ENCODE measurements at regions not wholly inside any gene's neighbourhood (a gene's known extent, or its start where the extent isn't known, plus 50 kb on each side); places are given as distances from the start of the nearest gene placed in this dataset.

GRCh38 chr9:104991144-104991953 lies 63.4 kb upstream of the ABCA1 start:
- no peaks in the 10 kb centered on the region for H3K9me1 ChIP-seq (ENCODE audit: control insufficient read depth, insufficient read depth, low read length)
- peak overlapping the region; percentile 68; the same call in 2 of the 3 replicates for H3K27ac ChIP-seq (ENCODE audit: extremely low read depth, low read depth, low read length)
- H3K4me1 ChIP-seq (replicated peaks in 1 of 2; ENCODE audit: control insufficient read depth in 2 of 2, insufficient read depth in 2 of 2, low read length in 2 of 2), result peaks cover 15 to 16% of the 10 kb centered on the region in 2 experiments
- WGBS (ENCODE audit: insufficient coverage, low coverage, missing lambda C conversion rate), result 1% methylated on average over 60 of the region's 63 CpGs
- H3K4me3 ChIP-seq, result peak overlapping the region; percentile 48
- peak overlapping the region; percentile 99 for H2AFZ ChIP-seq (ENCODE audit: low read depth, low read length)
- peaks cover 0 to 4% of the 10 kb centered on the region in 2 experiments; a peak in 1 of 5 replicates for H3K27me3 ChIP-seq (ENCODE audit: control insufficient read depth in 2 of 2, insufficient read depth in 2 of 2, low read length in 2 of 2)
- ChIA-PET POLR2A (interaction anchor here (0.6 to 1.2 kb wide), 3 partner anchors 21 to 134 kb away, joined by 3 read pairs; no protein-coding TSS in a partner anchor), CTCF (ENCODE audit: low intra/inter-chr PET ratio) (no interaction called here)
- H3K79me2 ChIP-seq (ENCODE audit: control insufficient read depth, insufficient read depth, low read length), result no peaks in the 10 kb centered on the region
- no peaks in the 10 kb centered on the region for H3K36me3 ChIP-seq (ENCODE audit: control insufficient read depth, insufficient read depth, low read length)
- DNase-seq (ENCODE audit: extremely low read depth in 1 of 4, low spot score in 3 of 4) (peak; percentile 67 to 87 (median 80)), FAIRE-seq (peak; percentile 79), ATAC-seq (peak; percentile 94)
- in situ Hi-C loops (cut with MboI), result no loop called here
- no TSS peak for BruUV-seq (replicated peaks)
- H4K20me1 ChIP-seq (replicated peaks; ENCODE audit: control insufficient read depth, insufficient read depth, low read length), result no peaks in the 10 kb centered on the region
- peak overlapping the region; percentile 58 to 83 for H3K9ac ChIP-seq (ENCODE audit: insufficient read depth in 1 of 2, low read depth in 2 of 2, low read length in 2 of 2)
- peak overlapping the region; percentile 86 for H3K4me2 ChIP-seq (ENCODE audit: insufficient read depth, low read length)
- intact Hi-C loops (cut with micrococcal nuclease), result loop anchor here (5.0 to 10.0 kb wide), 2 partner anchors 209 to 897 kb away; partner anchors contain the start of gene SMC2
- no peaks in the 10 kb centered on the region for H3K9me3 ChIP-seq (replicated peaks; ENCODE audit: control insufficient read depth, insufficient read depth, low read depth, low read length)
- TF ChIP-seq HNRNPUL1 (IDR thresholded peaks at IDR 0.05; ENCODE audit: low read length) (no peak), GATA2 (CRISPR knock-in tag; IDR thresholded peaks at IDR 0.05) (no peak), ZBTB7A (IDR thresholded peaks at IDR 0.05; ENCODE audit: borderline replicate concordance, control insufficient read depth, low read depth, low read length) (no peak; the same call in 1 of the 2 replicates), ZNF121 (CRISPR knock-in tag; conservative IDR thresholded peaks at IDR 0.05) (no peak), RHOXF2B (CRISPR knock-in tag; conservative IDR thresholded peaks at IDR 0.05) (no peak), KLF6 (CRISPR knock-in tag; IDR thresholded peaks at IDR 0.05; ENCODE audit: borderline replicate concordance) (no peak), RB1 (IDR thresholded peaks at IDR 0.05; ENCODE audit: low read depth) (0 out of 2 replicates have a peak, but pooled peaks have one; percentile 25), RBFOX2 (IDR thresholded peaks at IDR 0.05; ENCODE audit: low read depth, low read length) (peak; percentile 52; the same call in 1 of the 2 replicates), CXXC5 (CRISPR knock-in tag; IDR thresholded peaks at IDR 0.05) (peak; percentile 44), AFF4 (CRISPR knock-in tag; IDR thresholded peaks at IDR 0.05) (no peak), EP400 (IDR thresholded peaks at IDR 0.05) (peak; percentile 43; the same call in 1 of the 2 replicates), PREB (CRISPR knock-in tag; IDR thresholded peaks at IDR 0.05) (no peak), RUNX1 (IDR thresholded peaks at IDR 0.05; ENCODE audit: low read depth) (no peak)
- TF ChIP-seq, protein P1, sequence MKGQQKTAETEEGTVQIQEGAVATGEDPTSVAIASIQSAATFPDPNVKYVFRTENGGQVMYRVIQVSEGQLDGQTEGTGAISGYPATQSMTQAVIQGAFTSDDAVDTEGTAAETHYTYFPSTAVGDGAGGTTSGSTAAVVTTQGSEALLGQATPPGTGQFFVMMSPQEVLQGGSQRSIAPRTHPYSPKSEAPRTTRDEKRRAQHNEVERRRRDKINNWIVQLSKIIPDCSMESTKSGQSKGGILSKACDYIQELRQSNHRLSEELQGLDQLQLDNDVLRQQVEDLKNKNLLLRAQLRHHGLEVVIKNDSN (CRISPR knock-in tag; IDR thresholded peaks at IDR 0.05), result no peak
- TF ChIP-seq, protein P2, sequence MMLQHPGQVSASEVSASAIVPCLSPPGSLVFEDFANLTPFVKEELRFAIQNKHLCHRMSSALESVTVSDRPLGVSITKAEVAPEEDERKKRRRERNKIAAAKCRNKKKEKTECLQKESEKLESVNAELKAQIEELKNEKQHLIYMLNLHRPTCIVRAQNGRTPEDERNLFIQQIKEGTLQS (IDR thresholded peaks at IDR 0.05), result no peak
- TF ChIP-seq, protein P2 (CRISPR knock-in tag; conservative IDR thresholded peaks at IDR 0.05), result no peak

Data from K562 (cell line).